NCI-H1694 treated with DMSO at 0.1 percent for 48 hours (cell line): ENCODE measurements at regions not wholly inside any gene's neighbourhood (a gene's known extent, or its start where the extent isn't known, plus 50 kb on each side); places are given as distances from the start of the nearest gene placed in this dataset.

ENCODE experiments used
- DNase-seq: peaks from one replicate; lab custom pipeline; 2025; lab: John Stamatoyannopoulos, UW

GRCh38 chr1:172980971-172981370 lies 69.8 kb downstream of the TNFSF18 start:
- no peak for DNase-seq
